ENCODE measurements at regions not wholly inside any gene's neighbourhood (a gene's known extent, or its start where the extent isn't known, plus 50 kb on each side); places are given as distances from the start of the nearest gene placed in this dataset.

DNA sequence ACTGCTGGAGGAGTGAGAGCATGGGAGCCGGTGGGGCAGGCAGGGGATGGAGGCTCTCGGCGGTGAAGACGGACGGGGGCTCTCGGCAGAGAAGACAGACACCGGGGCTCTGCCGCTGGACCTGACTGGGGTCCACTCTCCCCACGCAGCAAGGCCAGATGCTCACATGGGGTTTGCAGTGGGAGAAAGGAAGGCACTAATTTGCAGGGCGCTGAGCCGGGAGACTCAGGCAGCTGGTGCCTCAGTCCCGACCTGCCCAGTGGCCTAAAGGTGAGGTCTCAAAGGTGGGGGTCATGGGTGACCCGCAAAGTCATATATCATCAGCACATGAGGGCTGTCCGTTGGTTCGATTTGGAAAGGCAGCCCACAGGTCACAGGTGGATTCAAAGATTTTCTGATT, 187.3 kb downstream of the ERMARD start:
- H4K20me1 ChIP-seq (replicated peaks; ENCODE audit: control insufficient read depth, extremely low read depth, insufficient read depth, low read length) = no peaks in the 10 kb centered on the region
- no peaks in the 10 kb centered on the region for H3K9me3 ChIP-seq (replicated peaks; ENCODE audit: control insufficient read depth, insufficient read depth, low read length)
- H3K9me1 ChIP-seq (replicated peaks; ENCODE audit: control insufficient read depth, extremely low read depth, insufficient read depth, low read length) = no peaks in the 10 kb centered on the region
- intact Hi-C loops (cut with micrococcal nuclease) = loop anchor here (10.0 kb wide), 1 partner anchor 214 kb away; the partner anchor contains the start of gene PHF10
- ChIA-PET CTCF (no interaction called here), POLR2A (no interaction called here)
- DNase-seq (ENCODE audit: low read depth, low spot score) (no peak), FAIRE-seq (no peak)
- H3K36me3 ChIP-seq (ENCODE audit: control insufficient read depth in 2 of 2, extremely low read depth in 1 of 2, insufficient read depth in 2 of 2, low read length in 2 of 2) = no peaks in the 10 kb centered on the region
- no TSS peak for BruUV-seq (replicated peaks)
- no peak overlapping the region for H3K4me2 ChIP-seq (ENCODE audit: insufficient read depth, low read length)
- H3K4me1 ChIP-seq (ENCODE audit: control insufficient read depth, extremely low read depth, insufficient read depth, low read length) = peaks cover 26% of the 10 kb centered on the region
- H3K27ac ChIP-seq (ENCODE audit: insufficient read depth, low read depth, low read length) = no peak overlapping the region
- no peaks in the 10 kb centered on the region for H3K79me2 ChIP-seq (ENCODE audit: control insufficient read depth, insufficient read depth, low read length)
- H3K9ac ChIP-seq (replicated peaks; ENCODE audit: extremely low read depth, insufficient read depth, low read length) = no peak overlapping the region
- dilution Hi-C loops (cut with MboI; ENCODE audit: extremely low pct_ligation_motif_present, low sequenced_read_pairs) = no loop called here
- H3K4me3 ChIP-seq (replicated peaks in 1 of 3; ENCODE audit: insufficient read depth in 1 of 3, low read depth in 1 of 3, low read length in 3 of 3) = no peak overlapping the region
- TF ChIP-seq POLR2A (IDR thresholded peaks at IDR 0.05; ENCODE audit: low read depth, low read length) (no peak), FOS (IDR thresholded peaks at IDR 0.05; ENCODE audit: borderline replicate concordance, insufficient read depth, low read length) (no peak), EZH2 (IDR thresholded peaks at IDR 0.05; ENCODE audit: borderline replicate concordance, low read depth, low read length, severe bottlenecking) (no peak), MYC (IDR thresholded peaks at IDR 0.05; ENCODE audit: low read depth, low read length) (no peak), POLR2AphosphoS5 (IDR thresholded peaks at IDR 0.05; ENCODE audit: insufficient read depth, low read depth, low read length) (no peak), GATA2 (IDR thresholded peaks at IDR 0.05; ENCODE audit: insufficient read depth, insufficient read length, low read depth, low read length) (no peak), JUN (IDR thresholded peaks at IDR 0.05; ENCODE audit: borderline replicate concordance, insufficient read depth, insufficient read length, low read depth) (no peak)
- TF ChIP-seq, protein P1, sequence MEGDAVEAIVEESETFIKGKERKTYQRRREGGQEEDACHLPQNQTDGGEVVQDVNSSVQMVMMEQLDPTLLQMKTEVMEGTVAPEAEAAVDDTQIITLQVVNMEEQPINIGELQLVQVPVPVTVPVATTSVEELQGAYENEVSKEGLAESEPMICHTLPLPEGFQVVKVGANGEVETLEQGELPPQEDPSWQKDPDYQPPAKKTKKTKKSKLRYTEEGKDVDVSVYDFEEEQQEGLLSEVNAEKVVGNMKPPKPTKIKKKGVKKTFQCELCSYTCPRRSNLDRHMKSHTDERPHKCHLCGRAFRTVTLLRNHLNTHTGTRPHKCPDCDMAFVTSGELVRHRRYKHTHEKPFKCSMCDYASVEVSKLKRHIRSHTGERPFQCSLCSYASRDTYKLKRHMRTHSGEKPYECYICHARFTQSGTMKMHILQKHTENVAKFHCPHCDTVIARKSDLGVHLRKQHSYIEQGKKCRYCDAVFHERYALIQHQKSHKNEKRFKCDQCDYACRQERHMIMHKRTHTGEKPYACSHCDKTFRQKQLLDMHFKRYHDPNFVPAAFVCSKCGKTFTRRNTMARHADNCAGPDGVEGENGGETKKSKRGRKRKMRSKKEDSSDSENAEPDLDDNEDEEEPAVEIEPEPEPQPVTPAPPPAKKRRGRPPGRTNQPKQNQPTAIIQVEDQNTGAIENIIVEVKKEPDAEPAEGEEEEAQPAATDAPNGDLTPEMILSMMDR (IDR thresholded peaks at IDR 0.05; ENCODE audit: extremely low read depth in 1 of 2, insufficient read depth in 1 of 2, low read depth in 1 of 2, low read length in 2 of 2) = no peak
- TF ChIP-seq, protein P2, sequence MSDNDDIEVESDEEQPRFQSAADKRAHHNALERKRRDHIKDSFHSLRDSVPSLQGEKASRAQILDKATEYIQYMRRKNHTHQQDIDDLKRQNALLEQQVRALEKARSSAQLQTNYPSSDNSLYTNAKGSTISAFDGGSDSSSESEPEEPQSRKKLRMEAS (IDR thresholded peaks at IDR 0.05; ENCODE audit: insufficient read depth, insufficient read length) = no peak
- no peaks in the 10 kb centered on the region for H3K27me3 ChIP-seq (ENCODE audit: control insufficient read depth in 2 of 2, insufficient read depth in 2 of 2, low read length in 2 of 2)
- H2AFZ ChIP-seq (ENCODE audit: low read depth, low read length) = no peak overlapping the region
